ENCODE measurements at regions not wholly inside any gene's neighbourhood (a gene's known extent, or its start where the extent isn't known, plus 50 kb on each side); places are given as distances from the start of the nearest gene placed in this dataset.

GRCh38 chr12:4133636-4134447 is 139.7 kb upstream of the CCND2 start:
- no peak for DNase-seq

GRCh38 chr12:4133029-4133428 is 140.5 kb upstream of the CCND2 start:
- DNase-seq: no peak

- no peak for DNase-seq
Observed at GRCh38 chr12:4121506-4122020, 152.0 kb upstream of the CCND2 start.

GRCh38 chr12:4120316-4120917 is 153.1 kb upstream of the CCND2 start:
- DNase-seq: no peak

GRCh38 chr12:4119157-4119761 is 154.3 kb upstream of the CCND2 start:
- peak; percentile 87 for DNase-seq

GRCh38 chr12:4118601-4119156 is 154.9 kb upstream of the CCND2 start:
- no peak for DNase-seq

- DNase-seq: peak; percentile 63
Observed at GRCh38 chr12:4118017-4118510, 155.5 kb upstream of the CCND2 start.

GRCh38 chr12:4117386-4118016 is 156.1 kb upstream of the CCND2 start:
- no peak for DNase-seq

- no peak for DNase-seq
Observed at GRCh38 chr12:4116251-4117111, 157.1 kb upstream of the CCND2 start.

GRCh38 chr12:4115570-4115969 is 158.0 kb upstream of the CCND2 start:
- no peak for DNase-seq

- peak; percentile 77 for DNase-seq
Observed at GRCh38 chr12:4114986-4115385, 158.6 kb upstream of the CCND2 start.

- no peak for DNase-seq
Observed at GRCh38 chr12:4112734-4113325, 160.7 kb upstream of the CCND2 start.

GRCh38 chr12:4112290-4112689 is 161.3 kb upstream of the CCND2 start:
- peak; percentile 93 for DNase-seq

- DNase-seq: no peak
Observed at GRCh38 chr12:4111010-4111409, 162.6 kb upstream of the CCND2 start.

- DNase-seq: no peak
Observed at GRCh38 chr12:4109826-4110225, 163.7 kb upstream of the CCND2 start.

GRCh38 chr12:4108803-4109345 is 164.7 kb upstream of the CCND2 start:
- DNase-seq: no peak

- no peak for DNase-seq
Observed at GRCh38 chr12:4107911-4108697, 165.5 kb upstream of the CCND2 start.

GRCh38 chr12:4107436-4107878 is 166.1 kb upstream of the CCND2 start:
- peak; percentile 93 for DNase-seq

- DNase-seq: peak; percentile 71
Observed at GRCh38 chr12:4106621-4107020, 166.9 kb upstream of the CCND2 start.

GRCh38 chr12:4104722-4105244 is 168.8 kb upstream of the CCND2 start:
- no peak for DNase-seq

All from activated CD4-positive, alpha-beta T cell treated with anti-CD3 and anti-CD28 coated beads, Interleukin-10, Interleukin-2, amounts not matched to agents 100 ng/mL and 50 ng/mL, durations not matched to agents 16 hours and 8 hours (primary cell).